ENCODE measurements at regions not wholly inside any gene's neighbourhood (a gene's known extent, or its start where the extent isn't known, plus 50 kb on each side); places are given as distances from the start of the nearest gene placed in this dataset.

DNA sequence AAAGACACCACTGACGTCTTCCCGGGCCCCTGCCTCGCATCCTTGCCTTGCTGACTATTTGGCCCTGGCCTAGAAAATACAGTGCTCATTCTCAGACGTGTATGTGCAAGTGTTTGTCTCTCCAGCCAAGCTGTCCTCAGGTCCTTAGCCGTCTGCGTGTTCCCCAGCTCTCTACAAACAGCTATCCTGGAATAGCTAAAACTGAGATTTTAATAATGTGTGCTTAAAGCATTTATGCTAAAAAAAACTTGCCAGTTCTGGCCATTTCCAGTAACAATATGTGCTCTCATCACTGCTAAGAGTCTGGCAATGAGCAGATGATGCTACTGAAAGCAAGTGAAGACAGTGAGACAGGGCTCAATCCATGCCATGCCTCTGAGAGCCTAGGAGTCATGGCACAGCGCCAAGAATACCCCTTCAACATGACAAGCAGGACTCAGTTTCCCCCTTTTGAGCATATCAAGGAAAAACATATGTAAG, 55.7 kb downstream of the IRF2BP2 start:
- TF ChIP-seq, protein P1, sequence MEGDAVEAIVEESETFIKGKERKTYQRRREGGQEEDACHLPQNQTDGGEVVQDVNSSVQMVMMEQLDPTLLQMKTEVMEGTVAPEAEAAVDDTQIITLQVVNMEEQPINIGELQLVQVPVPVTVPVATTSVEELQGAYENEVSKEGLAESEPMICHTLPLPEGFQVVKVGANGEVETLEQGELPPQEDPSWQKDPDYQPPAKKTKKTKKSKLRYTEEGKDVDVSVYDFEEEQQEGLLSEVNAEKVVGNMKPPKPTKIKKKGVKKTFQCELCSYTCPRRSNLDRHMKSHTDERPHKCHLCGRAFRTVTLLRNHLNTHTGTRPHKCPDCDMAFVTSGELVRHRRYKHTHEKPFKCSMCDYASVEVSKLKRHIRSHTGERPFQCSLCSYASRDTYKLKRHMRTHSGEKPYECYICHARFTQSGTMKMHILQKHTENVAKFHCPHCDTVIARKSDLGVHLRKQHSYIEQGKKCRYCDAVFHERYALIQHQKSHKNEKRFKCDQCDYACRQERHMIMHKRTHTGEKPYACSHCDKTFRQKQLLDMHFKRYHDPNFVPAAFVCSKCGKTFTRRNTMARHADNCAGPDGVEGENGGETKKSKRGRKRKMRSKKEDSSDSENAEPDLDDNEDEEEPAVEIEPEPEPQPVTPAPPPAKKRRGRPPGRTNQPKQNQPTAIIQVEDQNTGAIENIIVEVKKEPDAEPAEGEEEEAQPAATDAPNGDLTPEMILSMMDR (IDR thresholded peaks at IDR 0.05), result no peak
- no peak for TF ChIP-seq ZFX (IDR thresholded peaks at IDR 0.05; ENCODE audit: borderline replicate concordance)

Data from 22Rv1 (cell line).